SK-N-SH (cell line): ENCODE measurements at regions not wholly inside any gene's neighbourhood (a gene's known extent, or its start where the extent isn't known, plus 50 kb on each side); places are given as distances from the start of the nearest gene placed in this dataset.

Experiments used
- CTCF ChIA-PET: fragments of 300-600, 350-600 bp; formaldehyde crosslinking; extraction: SDS; loops from one replicate; lab custom pipeline; 2021; lab: Yijun Ruan, JAX
- POLR2A ChIA-PET: fragments of 350-600 bp; sonication (Branson Sonifier 250); formaldehyde crosslinking; extraction: SDS; loops from one replicate; lab custom pipeline; 2020; ENCODE audit warnings: antibody characterized with exemption, inconsistent platforms; lab: Yijun Ruan, JAX
- DNase-seq: peaks from one replicate; pipeline ENCODE4 v3.0.0; 2012
- H2AFZ ChIP-seq: fragments of 200-600 bp; sonication (generic); 2 replicates; pipeline ENCODE4 v1.8.1; 2016; ENCODE audit warnings: antibody characterized with exemption, mild to moderate bottlenecking, low read depth
- H3F3A ChIP-seq: fragments of 200-600 bp; sonication (generic); replicated peaks from 2 replicates; pipeline ENCODE3; 2016; ENCODE audit warnings: antibody characterized with exemption, mild to moderate bottlenecking; ENCODE audit not compliant: insufficient read depth
- H3K27ac ChIP-seq, 2 experiments: fragments of 200-500 bp in 1 of 2; fragments of 200-600 bp in 1 of 2; sonication (Bioruptor generic) in 1 of 2; sonication (generic), shearing (Covaris generic) in 1 of 2; 2 replicates each; pipeline versions ENCODE4 v1.5.1 to v1.6.1; 2014 to 2016; ENCODE audit warnings: low read depth in 2 of 2, inconsistent platforms in 1 of 2, low read length in 1 of 2, mild to moderate bottlenecking in 1 of 2, mixed read lengths in 1 of 2
- H3K27me3 ChIP-seq: fragments of 200-600 bp; sonication (generic), shearing (Covaris generic); 2 replicates; pipeline ENCODE4 v1.6.1; 2016; ENCODE audit warnings: mixed run types; ENCODE audit not compliant: insufficient read depth
- H3K36me3 ChIP-seq, 2 experiments: fragments of 200-500 bp in 1 of 2; fragments of 200-600 bp in 1 of 2; sonication (Bioruptor generic) in 1 of 2; sonication (generic) in 1 of 2; replicated peaks in 1 of 2; 2 replicates each; pipeline versions ENCODE3 to v1.5.1; 2014 to 2016; ENCODE audit warnings: low read length in 1 of 2, mild to moderate bottlenecking in 1 of 2; ENCODE audit not compliant: insufficient read depth in 2 of 2, control insufficient read depth in 1 of 2
- H3K4me1 ChIP-seq, 2 experiments: fragments of 200-500 bp in 1 of 2; fragments of 200-600 bp in 1 of 2; sonication (Bioruptor generic) in 1 of 2; sonication (generic), shearing (Covaris generic) in 1 of 2; 2 replicates each; pipeline versions ENCODE4 v1.5.1 to v1.6.1; 2014 to 2016; ENCODE audit warnings: low read depth in 1 of 2, low read length in 1 of 2, mixed run types in 1 of 2; ENCODE audit not compliant: insufficient read depth in 2 of 2, control insufficient read depth in 1 of 2
- H3K4me2 ChIP-seq: fragments of 200-600 bp; sonication (generic), shearing (Covaris generic); 2 replicates; pipeline ENCODE4 v1.6.1; 2017; ENCODE audit warnings: mixed run types
- H3K4me3 ChIP-seq, 2 experiments: fragments of 200-500 bp in 1 of 2; fragments of 200-600 bp in 1 of 2; sonication (Bioruptor generic) in 1 of 2; sonication (generic), shearing (Covaris generic) in 1 of 2; 2 replicates each; pipeline versions ENCODE4 v1.5.1 to v1.8.1; 2014 to 2016; ENCODE audit warnings: low read depth in 2 of 2, inconsistent platforms in 1 of 2, low read length in 1 of 2, mild to moderate bottlenecking in 1 of 2, mixed read lengths in 1 of 2, moderate library complexity in 1 of 2
- H3K79me2 ChIP-seq: fragments of 200-600 bp; sonication (generic); 2 replicates; pipeline ENCODE4 v1.8.1; 2017; ENCODE audit warnings: mild to moderate bottlenecking; ENCODE audit not compliant: insufficient read depth
- H3K9ac ChIP-seq: fragments of 200-600 bp; sonication (generic); 2 replicates; pipeline ENCODE4 v1.6.1; 2017; ENCODE audit warnings: mixed run types
- H3K9me2 ChIP-seq: fragments of 200-600 bp; sonication (generic); 2 replicates; pipeline ENCODE4 v1.6.1; 2017; ENCODE audit warnings: mixed run types
- H3K9me3 ChIP-seq: fragments of 200-600 bp; sonication (generic); 2 replicates; pipeline ENCODE4 v1.6.1; 2017; ENCODE audit warnings: mixed run types, mild to moderate bottlenecking, moderate library complexity
- H4K20me1 ChIP-seq: fragments of 200-600 bp; sonication (generic); 2 replicates; pipeline ENCODE4 v1.6.1; 2017; ENCODE audit warnings: mild to moderate bottlenecking, mixed run types; ENCODE audit not compliant: insufficient read depth
- ELF1 ChIP-seq: IDR thresholded peaks from 2 replicates; pipeline ENCODE4 v1.4.0; 2012
- EP300 ChIP-seq, 2 experiments: IDR thresholded peaks; 2 replicates each; pipeline versions ENCODE4 v1.4.0 to v1.6.1; 2012; ENCODE audit warnings: borderline replicate concordance in 1 of 2, low read depth in 1 of 2, low read length in 1 of 2
- GATA2 ChIP-seq: sonication (generic); formaldehyde crosslinking; IDR thresholded peaks from 2 replicates; pipeline ENCODE4 v1.5.0; 2020; ENCODE audit warnings: mild to moderate bottlenecking, missing genetic modification reagents
- JUND ChIP-seq: IDR thresholded peaks from 2 replicates; pipeline ENCODE4 v1.4.0; 2012
- WGBS: methylation state at CpG from one replicate; pipeline ENCODE4 v1.1.6; 2017; ENCODE audit warnings: low lambda C conversion rate; 5-methylcytosine and 5-hydroxymethylcytosine counted together
- TF ChIP-seq, protein P1 (sequence below): IDR thresholded peaks from 2 replicates; pipeline ENCODE4 v1.6.1; 2012; ENCODE audit warnings: mild to moderate bottlenecking, low read depth, low read length, moderate library complexity
- TF ChIP-seq, protein P2 (sequence below): IDR thresholded peaks from 2 replicates; pipeline ENCODE4; 2012

DNA sequence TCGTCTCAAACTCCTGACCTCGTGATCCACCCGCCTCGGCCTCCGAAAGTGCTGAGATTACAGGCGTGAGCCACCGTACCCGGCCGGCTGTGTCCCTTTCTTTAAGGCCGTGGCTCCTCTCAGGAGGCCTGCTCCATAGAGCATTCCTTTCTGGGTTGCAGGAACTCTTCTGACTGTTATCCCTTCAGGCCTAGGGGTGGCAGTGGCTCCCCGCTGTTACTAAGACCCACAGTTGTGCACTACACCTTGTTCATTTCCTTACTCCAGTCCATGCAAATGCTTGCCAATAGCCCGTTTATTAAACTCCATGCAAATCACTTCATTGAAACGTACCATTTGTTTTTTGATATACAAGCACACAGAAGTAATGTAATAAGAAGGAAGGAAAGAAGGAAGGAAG lies 234.7 kb downstream of the BCAT1 start:
- H3K27me3 ChIP-seq = no peaks in the 10 kb centered on the region
- no peaks in the 10 kb centered on the region for H3K36me3 ChIP-seq
- H3K9ac ChIP-seq = no peak overlapping the region
- H2AFZ ChIP-seq = no peak overlapping the region
- no peak overlapping the region for H3K4me3 ChIP-seq
- no peaks in the 10 kb centered on the region for H3K9me3 ChIP-seq
- H3K4me2 ChIP-seq = no peak overlapping the region
- H3K9me2 ChIP-seq = no peaks in the 10 kb centered on the region
- no peaks in the 10 kb centered on the region for H3F3A ChIP-seq
- no peak overlapping the region for H3K27ac ChIP-seq
- H4K20me1 ChIP-seq = no peaks in the 10 kb centered on the region
- DNase-seq = no peak
- no peaks in the 10 kb centered on the region for H3K79me2 ChIP-seq
- WGBS = 79% methylated on average over 13 of the region's 13 CpGs
- H3K4me1 ChIP-seq = peaks cover 0 to 5% of the 10 kb centered on the region in 2 experiments; a peak in 1 of 4 replicates
- TF ChIP-seq ELF1 (no peak), EP300 (IDR thresholded peaks at IDR 0.05; ENCODE audit: borderline replicate concordance in 1 of 2, low read depth in 1 of 2, low read length in 1 of 2) (no peak), JUND (no peak)
- TF ChIP-seq, protein P1, sequence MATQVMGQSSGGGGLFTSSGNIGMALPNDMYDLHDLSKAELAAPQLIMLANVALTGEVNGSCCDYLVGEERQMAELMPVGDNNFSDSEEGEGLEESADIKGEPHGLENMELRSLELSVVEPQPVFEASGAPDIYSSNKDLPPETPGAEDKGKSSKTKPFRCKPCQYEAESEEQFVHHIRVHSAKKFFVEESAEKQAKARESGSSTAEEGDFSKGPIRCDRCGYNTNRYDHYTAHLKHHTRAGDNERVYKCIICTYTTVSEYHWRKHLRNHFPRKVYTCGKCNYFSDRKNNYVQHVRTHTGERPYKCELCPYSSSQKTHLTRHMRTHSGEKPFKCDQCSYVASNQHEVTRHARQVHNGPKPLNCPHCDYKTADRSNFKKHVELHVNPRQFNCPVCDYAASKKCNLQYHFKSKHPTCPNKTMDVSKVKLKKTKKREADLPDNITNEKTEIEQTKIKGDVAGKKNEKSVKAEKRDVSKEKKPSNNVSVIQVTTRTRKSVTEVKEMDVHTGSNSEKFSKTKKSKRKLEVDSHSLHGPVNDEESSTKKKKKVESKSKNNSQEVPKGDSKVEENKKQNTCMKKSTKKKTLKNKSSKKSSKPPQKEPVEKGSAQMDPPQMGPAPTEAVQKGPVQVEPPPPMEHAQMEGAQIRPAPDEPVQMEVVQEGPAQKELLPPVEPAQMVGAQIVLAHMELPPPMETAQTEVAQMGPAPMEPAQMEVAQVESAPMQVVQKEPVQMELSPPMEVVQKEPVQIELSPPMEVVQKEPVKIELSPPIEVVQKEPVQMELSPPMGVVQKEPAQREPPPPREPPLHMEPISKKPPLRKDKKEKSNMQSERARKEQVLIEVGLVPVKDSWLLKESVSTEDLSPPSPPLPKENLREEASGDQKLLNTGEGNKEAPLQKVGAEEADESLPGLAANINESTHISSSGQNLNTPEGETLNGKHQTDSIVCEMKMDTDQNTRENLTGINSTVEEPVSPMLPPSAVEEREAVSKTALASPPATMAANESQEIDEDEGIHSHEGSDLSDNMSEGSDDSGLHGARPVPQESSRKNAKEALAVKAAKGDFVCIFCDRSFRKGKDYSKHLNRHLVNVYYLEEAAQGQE = no peak
- ChIA-PET CTCF (no interaction called here), POLR2A (no interaction called here)

GRCh38 chr12:24711056-24712008 lies 237.6 kb downstream of the BCAT1 start:
- no peak overlapping the region for H3K27ac ChIP-seq
- no peak for DNase-seq
- H3K4me2 ChIP-seq = no peak overlapping the region
- TF ChIP-seq GATA2 = no peak
- TF ChIP-seq, protein P2, sequence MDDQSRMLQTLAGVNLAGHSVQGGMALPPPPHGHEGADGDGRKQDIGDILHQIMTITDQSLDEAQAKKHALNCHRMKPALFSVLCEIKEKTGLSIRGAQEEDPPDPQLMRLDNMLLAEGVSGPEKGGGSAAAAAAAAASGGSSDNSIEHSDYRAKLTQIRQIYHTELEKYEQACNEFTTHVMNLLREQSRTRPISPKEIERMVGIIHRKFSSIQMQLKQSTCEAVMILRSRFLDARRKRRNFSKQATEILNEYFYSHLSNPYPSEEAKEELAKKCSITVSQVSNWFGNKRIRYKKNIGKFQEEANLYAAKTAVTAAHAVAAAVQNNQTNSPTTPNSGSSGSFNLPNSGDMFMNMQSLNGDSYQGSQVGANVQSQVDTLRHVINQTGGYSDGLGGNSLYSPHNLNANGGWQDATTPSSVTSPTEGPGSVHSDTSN = no peak
- TF ChIP-seq, all 33 proteins: peak for 0
- no peak overlapping the region for H2AFZ ChIP-seq
- H3K9me2 ChIP-seq = no peaks in the 10 kb centered on the region
- H3K79me2 ChIP-seq = no peaks in the 10 kb centered on the region
- no peaks in the 10 kb centered on the region for H3K27me3 ChIP-seq
- H3K9ac ChIP-seq = no peak overlapping the region
- ChIA-PET POLR2A (no interaction called here), CTCF (interaction anchor here (1.0 to 1.2 kb wide), 2 partner anchors 10 to 148 kb away, joined by 3 to 5 read pairs; no protein-coding TSS in a partner anchor)
- no peaks in the 10 kb centered on the region for H4K20me1 ChIP-seq
- no peaks in the 10 kb centered on the region for H3F3A ChIP-seq
- H3K9me3 ChIP-seq = no peaks in the 10 kb centered on the region
- no peak overlapping the region for H3K4me3 ChIP-seq
- peaks cover 0 to 6% of the 10 kb centered on the region in 2 experiments; a peak in 1 of 4 replicates for H3K4me1 ChIP-seq
- H3K36me3 ChIP-seq = no peaks in the 10 kb centered on the region
- 71% methylated on average over 6 of the region's 6 CpGs for WGBS
